HG02884 (cell line): ENCODE measurements at regions not wholly inside any gene's neighbourhood (a gene's known extent, or its start where the extent isn't known, plus 50 kb on each side); places are given as distances from the start of the nearest gene placed in this dataset.
"Not testable (repeated sequence)": the region's sequence is repeated elsewhere in the genome, so short reads cannot be mapped to it uniquely, and the experiment has no call there.

Experiments used
- ATAC-seq: cut with Tn5 transposase; IDR thresholded peaks from one replicate; pipeline ENCODE4 v1.9.1; 2021; ENCODE audit warnings: mild to moderate bottlenecking, moderate library complexity; ENCODE audit not compliant: unreplicated experiment

DNA sequence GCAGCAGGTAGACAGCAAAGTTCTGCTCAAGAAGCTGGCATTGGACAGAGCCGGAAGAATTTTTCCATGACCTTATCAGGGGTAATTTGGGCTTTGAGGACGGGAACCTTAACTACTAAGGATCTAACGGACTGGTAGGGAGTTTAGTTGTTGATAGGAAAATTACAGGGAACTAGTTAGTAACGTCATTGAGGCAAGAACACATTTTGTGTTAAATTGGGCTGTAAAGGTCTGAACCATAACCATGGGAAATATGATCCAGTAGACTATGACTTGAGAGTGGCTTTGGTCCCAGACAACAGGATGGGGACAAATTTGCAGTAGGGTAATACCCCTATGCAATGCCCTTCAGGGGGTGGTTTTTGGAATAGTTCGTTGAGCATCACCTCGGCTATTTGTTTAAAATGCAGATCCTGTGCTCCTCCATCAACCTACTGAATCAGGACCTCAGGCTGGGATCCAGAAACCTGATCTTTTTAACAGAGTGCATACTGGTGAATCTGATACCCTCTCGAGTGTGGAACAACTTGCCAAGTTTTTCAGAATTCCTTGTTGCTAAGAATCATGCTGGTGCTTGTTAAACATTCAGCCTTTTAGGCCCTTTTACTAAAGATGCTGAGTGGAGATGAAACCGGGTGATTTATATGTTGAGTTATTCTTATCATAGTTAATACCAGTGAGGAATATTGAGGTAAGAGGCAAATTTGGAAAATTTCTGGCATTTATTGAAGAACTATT, 255.1 kb downstream of the MAP2K6 start:
- ATAC-seq, result no peak

- ATAC-seq, result no peak
These were observed 258.4 kb downstream of the MAP2K6 start for GRCh38 chr17:69672924-69673323.

GRCh38 chr17:69677130-69677529, 262.6 kb downstream of the MAP2K6 start:
- ATAC-seq, result no peak

GRCh38 chr17:69678206-69678605, 263.7 kb downstream of the MAP2K6 start:
- no peak for ATAC-seq

DNA sequence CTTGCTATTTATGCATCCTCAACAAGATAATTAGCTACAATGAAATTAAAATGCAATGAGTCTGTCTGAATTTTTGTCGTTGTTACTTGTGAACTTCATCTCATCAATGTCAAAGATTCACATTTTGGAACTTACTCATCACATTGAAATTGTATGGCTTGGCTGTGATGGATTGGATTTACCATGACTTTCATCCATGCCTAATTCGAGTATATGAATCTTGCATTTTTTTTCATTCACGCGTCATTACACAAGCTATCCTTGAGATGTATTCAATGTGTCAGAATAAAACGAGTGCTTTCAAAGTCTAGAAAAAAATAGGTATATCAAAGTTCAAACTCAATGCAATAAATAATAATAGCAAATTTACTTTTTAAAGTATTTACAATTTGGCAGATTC, 265.3 kb downstream of the MAP2K6 start:
- ATAC-seq, result no peak

GRCh38 chr17:69684251-69684650, 269.8 kb downstream of the MAP2K6 start:
- no peak for ATAC-seq

DNA sequence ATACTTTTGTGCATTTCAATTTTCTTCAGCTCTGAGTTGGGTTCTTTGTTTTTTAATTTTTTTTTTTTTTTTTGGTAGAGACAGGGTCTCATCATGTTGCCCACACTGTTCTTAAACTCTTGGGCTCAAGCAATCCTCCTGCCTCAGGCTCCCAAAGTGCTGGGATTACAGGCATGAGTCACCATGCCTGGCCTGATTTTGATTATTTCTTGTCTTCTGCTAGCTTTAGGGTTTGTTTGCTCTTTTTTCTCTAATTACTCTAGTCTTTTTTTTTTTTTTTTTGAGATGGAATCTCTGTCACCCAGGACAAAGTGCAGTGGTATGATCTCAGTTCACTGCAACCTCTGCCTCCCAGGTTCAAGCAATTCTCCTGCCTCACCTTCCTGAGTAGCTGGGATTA, 270.7 kb downstream of the MAP2K6 start:
- ATAC-seq, result not testable (repeated sequence)

GRCh38 chr17:69690531-69690930, 276.0 kb downstream of the MAP2K6 start:
- no peak for ATAC-seq

- no peak for ATAC-seq
These were observed 277.7 kb downstream of the MAP2K6 start for GRCh38 chr17:69692171-69692570.

GRCh38 chr17:69695646-69696045, 281.1 kb downstream of the MAP2K6 start:
- no peak for ATAC-seq

GRCh38 chr17:69696650-69697049, 282.2 kb downstream of the MAP2K6 start:
- no peak for ATAC-seq

- ATAC-seq, result not testable (repeated sequence)
These were observed 283.9 kb downstream of the MAP2K6 start for GRCh38 chr17:69698352-69698751.

DNA sequence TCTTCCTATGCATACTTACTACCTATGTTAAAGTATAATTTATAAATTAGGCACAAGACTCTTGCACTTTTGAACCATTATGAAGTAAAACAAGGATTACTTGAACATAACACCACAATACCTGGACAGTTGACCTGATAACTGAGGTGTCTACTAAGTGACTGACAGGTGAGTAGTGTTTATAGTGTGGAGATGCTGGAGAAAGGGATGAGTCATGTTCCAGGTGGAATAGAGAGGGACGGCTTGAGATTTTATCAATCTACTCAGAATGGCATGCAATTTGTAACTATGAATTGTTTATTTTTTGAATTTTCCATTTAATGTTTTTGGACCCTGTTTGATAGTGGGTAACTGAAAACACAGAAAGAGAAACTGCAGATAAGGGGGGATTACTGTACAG, 287.6 kb downstream of the MAP2K6 start:
- no peak for ATAC-seq

- no peak for ATAC-seq
These were observed 289.3 kb downstream of the MAP2K6 start for GRCh38 chr17:69703751-69704150.

- no peak for ATAC-seq
These were observed 290.4 kb downstream of the MAP2K6 start for GRCh38 chr17:69704935-69705334.

DNA sequence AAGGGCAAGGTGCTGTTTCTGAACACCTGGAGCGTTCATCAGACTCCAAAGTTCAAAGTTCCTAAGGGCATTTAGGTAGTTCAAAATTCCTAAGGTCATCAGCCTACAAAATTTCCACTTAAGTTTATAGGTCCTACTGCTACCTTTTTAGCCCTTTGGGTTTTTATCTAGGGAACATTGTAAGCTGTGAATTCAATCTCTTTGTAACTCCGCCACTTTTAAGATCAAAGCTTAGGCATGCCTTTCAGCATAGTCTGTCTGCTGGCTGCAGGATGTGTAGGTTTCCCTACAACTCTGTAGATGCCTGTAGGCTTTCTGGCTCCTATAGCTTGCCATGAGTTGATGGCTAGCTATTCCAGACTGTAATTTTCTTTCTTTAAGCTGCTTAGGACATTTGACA, 291.6 kb downstream of the MAP2K6 start:
- ATAC-seq, result no peak

DNA sequence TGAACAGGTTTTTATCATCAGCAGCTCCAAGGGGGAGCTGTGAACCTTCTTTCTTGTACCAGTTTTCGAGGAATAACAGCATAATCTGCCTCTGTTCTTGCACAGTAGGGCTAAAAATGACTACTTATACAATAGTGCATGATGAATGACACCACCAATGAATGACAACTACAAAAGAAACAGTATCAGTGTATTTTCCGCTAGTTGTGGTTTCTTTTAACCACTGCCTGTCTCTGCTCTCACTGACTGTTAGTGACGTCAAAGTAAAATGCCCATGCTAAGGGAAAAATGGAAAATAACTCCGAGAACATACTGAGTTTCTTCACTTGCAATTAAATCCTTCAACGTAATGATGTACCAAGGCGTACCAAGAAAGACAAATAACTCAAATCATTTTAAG, 294.9 kb downstream of the MAP2K6 start:
- ATAC-seq, result no peak

GRCh38 chr17:69710926-69711325, 296.4 kb downstream of the MAP2K6 start:
- no peak for ATAC-seq

DNA sequence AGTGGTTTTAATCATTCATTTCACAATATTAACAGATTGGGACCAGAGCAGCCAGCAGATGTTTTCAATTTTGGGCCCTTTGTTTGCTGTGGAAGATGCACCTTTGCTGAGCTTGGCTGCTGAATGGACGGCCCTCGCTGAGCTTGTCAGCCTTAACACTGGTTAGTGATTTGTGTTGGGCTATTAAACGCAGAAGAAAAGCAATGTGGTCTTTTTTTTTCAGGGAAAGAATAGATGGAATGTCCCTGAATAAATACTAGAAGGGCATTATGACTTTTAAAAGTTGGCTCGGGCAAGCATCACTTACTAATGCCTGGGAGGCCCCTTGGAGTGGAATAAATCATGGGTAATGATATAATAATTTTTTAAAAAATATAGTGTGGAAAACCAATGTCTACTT, 297.0 kb downstream of the MAP2K6 start:
- ATAC-seq, result no peak

GRCh38 chr17:69712801-69713311, 298.4 kb downstream of the MAP2K6 start:
- ATAC-seq, result no peak

- ATAC-seq, result no peak
These were observed 299.3 kb downstream of the MAP2K6 start for GRCh38 chr17:69713815-69714214.

DNA sequence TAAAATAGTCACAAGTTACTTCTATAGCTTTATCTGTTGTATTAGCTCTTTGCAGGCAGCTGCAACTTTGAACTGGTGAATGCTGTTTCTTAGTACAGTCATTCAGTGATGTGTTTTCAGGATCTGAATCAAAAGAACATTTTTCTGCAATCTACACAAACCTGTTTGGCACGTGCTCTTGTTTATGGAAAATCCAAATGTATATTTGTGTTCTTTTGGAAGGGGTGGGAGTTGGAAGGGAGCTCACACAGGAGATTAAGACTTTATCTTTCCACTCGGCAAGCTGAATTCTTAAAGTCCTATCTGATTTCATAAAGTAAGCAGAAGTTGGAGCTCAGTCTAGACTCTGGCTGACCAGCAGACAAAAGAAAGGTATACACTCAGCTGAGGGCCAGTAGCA, 300.2 kb downstream of the MAP2K6 start:
- no peak for ATAC-seq

DNA sequence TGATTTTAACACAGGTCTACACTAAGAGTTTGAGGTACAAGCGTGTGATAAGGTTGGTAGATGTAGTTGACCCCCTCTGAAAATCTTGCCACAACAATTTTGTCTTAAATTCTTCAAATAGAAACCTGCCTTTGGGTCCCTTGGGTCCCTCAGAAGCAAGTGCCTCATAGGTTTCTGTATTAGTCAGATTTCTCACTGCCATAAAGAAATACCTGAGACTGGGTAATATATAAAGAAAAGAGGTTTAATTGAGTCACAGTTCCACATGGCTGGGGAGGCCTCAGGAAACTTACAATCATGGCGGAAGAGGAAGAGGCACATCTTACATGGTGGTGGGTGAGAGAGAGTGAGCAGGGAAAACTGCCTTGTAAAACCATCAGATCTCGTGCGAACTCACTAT, 301.2 kb downstream of the MAP2K6 start:
- ATAC-seq, result no peak
